ENCODE measurements at regions not wholly inside any gene's neighbourhood (a gene's known extent, or its start where the extent isn't known, plus 50 kb on each side); places are given as distances from the start of the nearest gene placed in this dataset.

GRCh38 chr14:62079038-62079437 is 316.8 kb downstream of the SNAPC1 start:
- Histone ChIP-seq H3K27me3 (replicated peaks in 2 of 5; ENCODE audit: control insufficient read depth in 4 of 5, insufficient read depth in 5 of 5, low read length in 4 of 5) (no peaks in the 10 kb centered on the region), H3K9me3 (ENCODE audit: control extremely low read depth in 1 of 5, control insufficient read depth in 4 of 5, insufficient read depth in 2 of 5, low read depth in 1 of 5, low read length in 4 of 5) (no peaks in the 10 kb centered on the region), H3K27ac (ENCODE audit: insufficient read depth in 1 of 2, low read depth in 1 of 2, low read length in 2 of 2, poor library complexity in 1 of 2, severe bottlenecking in 2 of 2) (no peak overlapping the region), H3K4me3 (ENCODE audit: control insufficient read depth in 1 of 7, extremely low read depth in 1 of 7, insufficient read depth in 4 of 7, low read depth in 2 of 7, low read length in 6 of 7) (no peak overlapping the region), H3K36me3 (ENCODE audit: control insufficient read depth in 4 of 4, insufficient read depth in 4 of 4, low read length in 3 of 4) (no peaks in the 10 kb centered on the region), H3K4me1 (ENCODE audit: control extremely low read depth in 1 of 4, control insufficient read depth in 4 of 4, insufficient read depth in 4 of 4, low read length in 3 of 4) (peaks cover 9 to 12% (median 10%) of the 10 kb centered on the region in 4 experiments)
- CTCF ChIA-PET: no interaction called here
- WGBS (ENCODE audit: insufficient coverage): no CpG with 5 or more reads among the region's 1 CpG
- DNase-seq: no peak
- POLR2A ChIA-PET: no interaction called here

DNA sequence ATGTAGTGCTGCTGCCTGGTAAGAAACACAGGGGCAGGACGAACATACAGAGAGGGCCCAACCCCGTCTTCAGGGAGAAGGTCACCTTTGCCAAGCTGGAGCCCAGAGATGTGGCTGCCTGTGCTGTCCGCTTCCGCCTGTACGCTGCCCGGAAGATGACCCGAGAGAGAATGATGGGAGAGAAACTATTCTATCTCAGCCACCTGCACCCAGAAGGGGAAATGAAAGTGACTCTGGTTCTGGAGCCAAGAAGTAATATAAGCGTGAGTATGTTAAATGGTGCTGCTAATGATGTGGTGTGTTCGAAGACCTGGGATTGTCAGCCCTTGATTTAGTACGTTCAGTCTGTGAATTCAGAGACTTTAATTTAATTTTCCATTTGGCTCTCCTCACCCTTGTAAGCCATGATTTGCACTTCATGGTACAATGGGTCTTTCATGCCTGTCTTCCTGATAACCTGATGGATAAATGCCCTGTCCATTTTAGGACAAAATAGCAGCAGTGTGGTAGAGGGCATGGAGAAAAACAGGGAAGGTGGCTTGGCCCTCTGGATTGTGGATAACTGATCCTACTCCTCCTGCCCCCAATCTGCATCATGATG is 318.9 kb downstream of the SNAPC1 start:
- WGBS (ENCODE audit: insufficient coverage): 88% methylated on average over 10 of the region's 10 CpGs
- no peak overlapping the region for H3K27ac ChIP-seq (ENCODE audit: insufficient read depth in 1 of 2, low read depth in 1 of 2, low read length in 2 of 2, poor library complexity in 1 of 2, severe bottlenecking in 2 of 2)
- CTCF ChIA-PET: no interaction called here
- H3K9me3 ChIP-seq (ENCODE audit: control extremely low read depth in 1 of 5, control insufficient read depth in 4 of 5, insufficient read depth in 2 of 5, low read depth in 1 of 5, low read length in 4 of 5): peaks cover 0 to 5% (median 3%) of the 10 kb centered on the region in 5 experiments
- H3K27me3 ChIP-seq (replicated peaks in 2 of 5; ENCODE audit: control insufficient read depth in 4 of 5, insufficient read depth in 5 of 5, low read length in 4 of 5): no peaks in the 10 kb centered on the region
- peak in 1 of 3 donors; percentile 2 for DNase-seq
- no peak overlapping the region for H3K4me3 ChIP-seq (ENCODE audit: control insufficient read depth in 1 of 7, extremely low read depth in 1 of 7, insufficient read depth in 4 of 7, low read depth in 2 of 7, low read length in 6 of 7)
- H3K36me3 ChIP-seq (ENCODE audit: control insufficient read depth in 4 of 4, insufficient read depth in 4 of 4, low read length in 3 of 4): no peaks in the 10 kb centered on the region
- POLR2A ChIA-PET: no interaction called here
- peaks cover 9 to 12% (median 10%) of the 10 kb centered on the region in 4 experiments for H3K4me1 ChIP-seq (ENCODE audit: control extremely low read depth in 1 of 4, control insufficient read depth in 4 of 4, insufficient read depth in 4 of 4, low read length in 3 of 4)

GRCh38 chr14:62081951-62082350 is 319.7 kb downstream of the SNAPC1 start:
- DNase-seq: peak in 1 of 3 donors; percentile 2
- ChIA-PET POLR2A (no interaction called here), CTCF (no interaction called here)
- H3K4me3 ChIP-seq (ENCODE audit: control insufficient read depth in 1 of 7, extremely low read depth in 1 of 7, insufficient read depth in 4 of 7, low read depth in 2 of 7, low read length in 6 of 7): no peak overlapping the region
- no peaks in the 10 kb centered on the region for H3K36me3 ChIP-seq (ENCODE audit: control insufficient read depth in 4 of 4, insufficient read depth in 4 of 4, low read length in 3 of 4)
- 85% methylated on average over 7 of the region's 8 CpGs for WGBS (ENCODE audit: insufficient coverage)
- H3K9me3 ChIP-seq (ENCODE audit: control extremely low read depth in 1 of 5, control insufficient read depth in 4 of 5, insufficient read depth in 2 of 5, low read depth in 1 of 5, low read length in 4 of 5): peaks cover 0 to 5% (median 3%) of the 10 kb centered on the region in 5 experiments
- no peaks in the 10 kb centered on the region for H3K27me3 ChIP-seq (replicated peaks in 2 of 5; ENCODE audit: control insufficient read depth in 4 of 5, insufficient read depth in 5 of 5, low read length in 4 of 5)
- no peak overlapping the region for H3K27ac ChIP-seq (ENCODE audit: insufficient read depth in 1 of 2, low read depth in 1 of 2, low read length in 2 of 2, poor library complexity in 1 of 2, severe bottlenecking in 2 of 2)
- peaks cover 9 to 11% (median 10%) of the 10 kb centered on the region in 4 experiments for H3K4me1 ChIP-seq (ENCODE audit: control extremely low read depth in 1 of 4, control insufficient read depth in 4 of 4, insufficient read depth in 4 of 4, low read length in 3 of 4)

DNA sequence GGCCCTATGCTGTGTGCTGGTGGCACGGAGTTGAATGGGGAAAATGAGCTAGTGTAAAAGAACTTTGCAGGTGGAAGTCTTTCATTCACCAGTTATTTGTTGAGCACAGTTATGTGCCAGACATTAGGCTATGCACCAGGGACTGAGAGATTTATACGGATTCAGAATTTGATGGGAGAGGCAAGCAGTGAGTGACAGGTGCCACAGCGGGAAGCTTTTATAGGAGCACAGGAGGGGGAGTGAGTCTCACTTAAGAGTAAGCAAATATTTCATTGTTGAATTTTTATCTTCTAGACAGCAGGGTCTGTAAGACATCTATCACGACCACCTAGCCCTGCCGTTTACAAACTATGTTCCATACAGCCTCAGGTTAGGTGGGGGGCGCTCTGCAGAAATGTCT is 320.6 kb downstream of the SNAPC1 start:
- no peak for DNase-seq
- Histone ChIP-seq H3K9me3 (ENCODE audit: control extremely low read depth in 1 of 5, control insufficient read depth in 4 of 5, insufficient read depth in 2 of 5, low read depth in 1 of 5, low read length in 4 of 5) (peaks cover 0 to 5% (median 3%) of the 10 kb centered on the region in 5 experiments), H3K36me3 (ENCODE audit: control insufficient read depth in 4 of 4, insufficient read depth in 4 of 4, low read length in 3 of 4) (no peaks in the 10 kb centered on the region), H3K27ac (ENCODE audit: insufficient read depth in 1 of 2, low read depth in 1 of 2, low read length in 2 of 2, poor library complexity in 1 of 2, severe bottlenecking in 2 of 2) (no peak overlapping the region), H3K27me3 (replicated peaks in 2 of 5; ENCODE audit: control insufficient read depth in 4 of 5, insufficient read depth in 5 of 5, low read length in 4 of 5) (no peaks in the 10 kb centered on the region), H3K4me3 (ENCODE audit: control insufficient read depth in 1 of 7, extremely low read depth in 1 of 7, insufficient read depth in 4 of 7, low read depth in 2 of 7, low read length in 6 of 7) (no peak overlapping the region), H3K4me1 (ENCODE audit: control extremely low read depth in 1 of 4, control insufficient read depth in 4 of 4, insufficient read depth in 4 of 4, low read length in 3 of 4) (peaks cover 1 to 6% (median 2%) of the 10 kb centered on the region in 4 experiments)
- POLR2A ChIA-PET: no interaction called here
- CTCF ChIA-PET: no interaction called here
- 95% methylated on average over 5 of the region's 6 CpGs for WGBS (ENCODE audit: insufficient coverage)

GRCh38 chr14:62084020-62084419 is 321.8 kb downstream of the SNAPC1 start:
- Histone ChIP-seq H3K4me3 (ENCODE audit: control insufficient read depth in 1 of 7, extremely low read depth in 1 of 7, insufficient read depth in 4 of 7, low read depth in 2 of 7, low read length in 6 of 7) (no peak overlapping the region), H3K4me1 (ENCODE audit: control extremely low read depth in 1 of 4, control insufficient read depth in 4 of 4, insufficient read depth in 4 of 4, low read length in 3 of 4) (no peaks in the 10 kb centered on the region), H3K36me3 (ENCODE audit: control insufficient read depth in 4 of 4, insufficient read depth in 4 of 4, low read length in 3 of 4) (no peaks in the 10 kb centered on the region), H3K27ac (ENCODE audit: insufficient read depth in 1 of 2, low read depth in 1 of 2, low read length in 2 of 2, poor library complexity in 1 of 2, severe bottlenecking in 2 of 2) (no peak overlapping the region), H3K9me3 (ENCODE audit: control extremely low read depth in 1 of 5, control insufficient read depth in 4 of 5, insufficient read depth in 2 of 5, low read depth in 1 of 5, low read length in 4 of 5) (peaks cover 0 to 5% (median 3%) of the 10 kb centered on the region in 5 experiments), H3K27me3 (replicated peaks in 2 of 5; ENCODE audit: control insufficient read depth in 4 of 5, insufficient read depth in 5 of 5, low read length in 4 of 5) (no peaks in the 10 kb centered on the region)
- CTCF ChIA-PET: no interaction called here
- 97% methylated on average over 17 of the region's 17 CpGs for WGBS (ENCODE audit: insufficient coverage)
- DNase-seq: no peak
- POLR2A ChIA-PET: interaction anchor here (0.7 kb wide), 1 partner anchor 1198 kb away, joined by 3 read pairs; no protein-coding TSS in a partner anchor

DNA sequence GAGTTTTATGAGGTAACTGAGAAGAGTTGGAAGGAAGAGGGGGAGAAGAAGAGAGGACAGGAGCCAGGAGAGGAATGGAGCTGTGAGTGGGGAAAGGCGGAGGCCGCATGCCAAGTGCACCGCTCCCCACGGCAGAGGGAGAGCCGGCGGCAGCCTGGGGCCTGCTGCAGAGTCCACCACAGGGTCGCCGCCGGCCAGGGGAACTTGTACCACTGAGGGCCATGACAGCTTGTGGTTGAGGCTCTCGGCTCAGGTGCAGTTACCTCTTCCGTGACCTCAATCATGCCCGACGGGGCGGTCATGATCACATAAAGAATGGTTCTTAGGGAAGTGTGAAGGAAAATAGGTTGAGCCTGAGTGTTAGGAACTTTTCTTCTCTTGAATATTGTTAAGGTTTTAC is 325.0 kb downstream of the SNAPC1 start:
- Histone ChIP-seq H3K4me3 (ENCODE audit: control insufficient read depth in 1 of 7, extremely low read depth in 1 of 7, insufficient read depth in 4 of 7, low read depth in 2 of 7, low read length in 6 of 7) (no peak overlapping the region), H3K9me3 (ENCODE audit: control extremely low read depth in 1 of 5, control insufficient read depth in 4 of 5, insufficient read depth in 2 of 5, low read depth in 1 of 5, low read length in 4 of 5) (peaks cover 0 to 5% (median 3%) of the 10 kb centered on the region in 5 experiments), H3K36me3 (ENCODE audit: control insufficient read depth in 4 of 4, insufficient read depth in 4 of 4, low read length in 3 of 4) (no peaks in the 10 kb centered on the region), H3K27ac (ENCODE audit: insufficient read depth in 1 of 2, low read depth in 1 of 2, low read length in 2 of 2, poor library complexity in 1 of 2, severe bottlenecking in 2 of 2) (no peak overlapping the region), H3K27me3 (replicated peaks in 2 of 5; ENCODE audit: control insufficient read depth in 4 of 5, insufficient read depth in 5 of 5, low read length in 4 of 5) (no peaks in the 10 kb centered on the region), H3K4me1 (ENCODE audit: control extremely low read depth in 1 of 4, control insufficient read depth in 4 of 4, insufficient read depth in 4 of 4, low read length in 3 of 4) (no peaks in the 10 kb centered on the region)
- ChIA-PET POLR2A (no interaction called here), CTCF (interaction anchor here (1.7 kb wide), 1 partner anchor 10 kb away, joined by 4 read pairs; no protein-coding TSS in a partner anchor)
- no peak for DNase-seq
- over 99% methylated on average over 14 of the region's 14 CpGs for WGBS (ENCODE audit: insufficient coverage)

DNA sequence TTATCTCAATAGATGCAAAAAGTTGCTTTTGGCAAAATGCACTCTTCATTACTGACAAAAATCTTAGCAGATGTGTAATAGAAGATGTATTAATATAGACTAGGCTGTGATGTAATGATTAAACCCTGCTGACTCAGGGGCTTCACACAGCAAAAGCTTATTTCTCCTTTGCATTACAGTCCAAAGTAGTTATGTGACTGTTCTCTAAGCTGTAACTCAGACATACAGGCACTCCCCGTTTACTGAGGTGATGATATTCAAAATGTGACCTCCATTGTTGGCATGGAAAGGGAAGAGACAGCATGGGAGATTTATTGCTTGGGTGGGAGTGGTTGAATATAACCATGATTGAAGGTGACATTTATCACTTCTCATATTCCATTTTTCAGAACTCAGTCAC is 331.5 kb downstream of the SNAPC1 start:
- no peak for DNase-seq

More for the DNA sequence above, 331.5 kb downstream of the SNAPC1 start:
- no peak overlapping the region for H3K27ac ChIP-seq (ENCODE audit: insufficient read depth in 1 of 2, low read depth in 1 of 2, low read length in 2 of 2, poor library complexity in 1 of 2, severe bottlenecking in 2 of 2)
- peaks cover 0 to 2% (median 0%) of the 10 kb centered on the region in 5 experiments for H3K9me3 ChIP-seq (ENCODE audit: control extremely low read depth in 1 of 5, control insufficient read depth in 4 of 5, insufficient read depth in 2 of 5, low read depth in 1 of 5, low read length in 4 of 5)
- CTCF ChIA-PET: interaction anchor here (0.6 kb wide), 1 partner anchor 198 kb away, joined by 3 read pairs; no protein-coding TSS in a partner anchor
- H3K27me3 ChIP-seq (replicated peaks in 2 of 5; ENCODE audit: control insufficient read depth in 4 of 5, insufficient read depth in 5 of 5, low read length in 4 of 5): no peaks in the 10 kb centered on the region
- POLR2A ChIA-PET: no interaction called here
- peaks cover 0 to 3% (median 0%) of the 10 kb centered on the region in 4 experiments for H3K4me1 ChIP-seq (ENCODE audit: control extremely low read depth in 1 of 4, control insufficient read depth in 4 of 4, insufficient read depth in 4 of 4, low read length in 3 of 4)
- no peaks in the 10 kb centered on the region for H3K36me3 ChIP-seq (ENCODE audit: control insufficient read depth in 4 of 4, insufficient read depth in 4 of 4, low read length in 3 of 4)
- no CpG with 5 or more reads among the region's 1 CpG for WGBS (ENCODE audit: insufficient coverage)
- no peak overlapping the region for H3K4me3 ChIP-seq (ENCODE audit: control insufficient read depth in 1 of 7, extremely low read depth in 1 of 7, insufficient read depth in 4 of 7, low read depth in 2 of 7, low read length in 6 of 7)
